ENCODE measurements at regions not wholly inside any gene's neighbourhood (a gene's known extent, or its start where the extent isn't known, plus 50 kb on each side); places are given as distances from the start of the nearest gene placed in this dataset.

GRCh38 chrX:10747975-10748374 lies 127.6 kb upstream of the MID1 start:
- no peak overlapping the region for H3K27ac ChIP-seq
- TF ChIP-seq CTCF (conservative IDR thresholded peaks at IDR 0.05): no peak

- no peak for TF ChIP-seq CTCF (conservative IDR thresholded peaks at IDR 0.05)
- no peak overlapping the region for H3K27ac ChIP-seq
Observed at GRCh38 chrX:10749113-10749512, 128.7 kb upstream of the MID1 start.

- TF ChIP-seq CTCF (conservative IDR thresholded peaks at IDR 0.05): no peak
- H3K27ac ChIP-seq: no peak overlapping the region
Observed at GRCh38 chrX:10750581-10750980, 130.2 kb upstream of the MID1 start.

GRCh38 chrX:10753116-10753515 lies 132.7 kb upstream of the MID1 start:
- no peak for TF ChIP-seq CTCF (conservative IDR thresholded peaks at IDR 0.05)
- H3K27ac ChIP-seq: no peak overlapping the region

- TF ChIP-seq CTCF (conservative IDR thresholded peaks at IDR 0.05): no peak
Observed at GRCh38 chrX:10754445-10754844, 134.1 kb upstream of the MID1 start.

GRCh38 chrX:10755439-10756334 lies 135.3 kb upstream of the MID1 start:
- no peak for TF ChIP-seq CTCF (conservative IDR thresholded peaks at IDR 0.05)
- H3K27ac ChIP-seq: peak overlapping the region; percentile 67

More at GRCh38 chrX:10754445-10754844, 134.1 kb upstream of the MID1 start:
- H3K27ac ChIP-seq: peak overlapping the region; percentile 67

- TF ChIP-seq CTCF (conservative IDR thresholded peaks at IDR 0.05): no peak; the same call in 1 of the 2 replicates
- peak overlapping the region; percentile 67 for H3K27ac ChIP-seq
Observed at GRCh38 chrX:10756441-10756840, 136.1 kb upstream of the MID1 start.
